ENCODE measurements at regions not wholly inside any gene's neighbourhood (a gene's known extent, or its start where the extent isn't known, plus 50 kb on each side); places are given as distances from the start of the nearest gene placed in this dataset.
"Not testable (repeated sequence)": the region's sequence is repeated elsewhere in the genome, so short reads cannot be mapped to it uniquely, and the experiment has no call there.

DNA sequence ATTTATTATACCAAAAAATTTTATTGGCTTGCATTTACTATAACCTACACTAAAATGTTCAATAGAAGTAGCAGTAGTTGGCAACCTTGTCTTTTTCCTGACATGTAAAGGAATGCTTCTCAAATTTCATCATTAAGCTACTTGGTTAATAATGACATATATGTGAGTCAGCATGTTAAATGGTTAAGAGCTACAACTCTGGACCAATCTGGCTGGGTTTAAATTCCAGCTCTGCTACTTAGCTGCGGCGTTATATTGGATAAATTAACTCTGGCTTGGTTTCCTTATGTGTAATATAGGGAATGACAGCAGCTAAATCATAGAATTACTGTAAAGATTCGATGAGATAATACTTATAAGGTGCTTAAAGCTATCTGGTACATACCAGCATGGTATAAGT, 53.7 kb upstream of the OTOGL start:
- peak; percentile 31 for DNase-seq (ENCODE audit: low read depth, low spot score)

DNA sequence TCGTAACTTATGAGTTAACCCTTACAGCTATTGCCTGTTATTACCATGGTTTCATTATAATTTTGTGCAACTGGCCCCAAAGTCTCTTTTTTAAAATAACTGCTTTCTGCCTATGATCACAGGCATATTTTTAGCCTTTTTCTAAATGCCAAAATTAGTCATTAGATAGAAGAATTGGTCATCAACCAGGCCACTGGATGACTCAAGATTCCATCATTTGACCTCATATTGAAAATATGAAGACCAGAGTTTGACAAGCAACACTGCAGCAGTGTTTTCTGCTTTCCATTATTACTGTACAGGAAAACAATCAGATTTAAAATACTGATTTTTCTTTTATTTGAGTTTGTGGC, 54.7 kb upstream of the OTOGL start:
- DNase-seq (ENCODE audit: low read depth, low spot score) = peak; percentile 63

DNA sequence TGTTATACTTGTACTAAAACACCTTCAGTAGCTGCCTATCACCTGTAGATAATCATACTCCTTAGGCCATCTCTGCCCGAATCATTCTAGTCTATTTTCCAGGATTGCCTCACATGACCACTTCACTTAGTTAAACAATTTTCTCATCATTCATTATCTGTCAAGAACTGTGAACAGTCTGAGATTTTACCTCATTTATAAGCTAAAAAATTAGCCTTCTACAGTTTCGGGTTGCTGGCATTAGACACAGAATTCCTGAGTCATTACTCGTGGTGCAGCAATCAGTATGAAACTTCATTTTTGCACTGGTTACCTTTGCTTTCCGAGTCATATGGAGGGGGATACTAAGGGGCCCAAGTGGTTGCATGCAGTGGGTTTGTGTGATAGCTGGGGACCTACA, 57.6 kb upstream of the OTOGL start:
- DNase-seq (ENCODE audit: low read depth, low spot score) = peak; percentile 74

DNA sequence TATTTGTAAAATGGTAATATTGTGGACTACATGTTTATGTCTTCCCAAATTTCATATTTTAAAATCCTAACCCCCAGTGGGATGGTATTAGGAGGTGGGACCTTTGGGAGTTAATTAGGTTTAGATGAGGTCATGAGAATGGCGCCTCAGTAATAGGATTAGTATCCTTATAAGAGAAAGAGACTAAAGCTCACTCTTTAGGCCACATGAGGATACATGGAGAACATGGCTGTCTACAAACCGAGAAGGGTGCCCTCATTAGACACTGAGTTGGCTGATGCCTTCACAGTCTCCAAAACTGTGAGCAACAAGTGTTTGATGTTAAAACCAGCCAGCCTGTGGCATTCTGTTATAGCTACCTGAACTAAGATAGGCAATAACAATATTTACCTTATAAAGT, 58.3 kb upstream of the OTOGL start:
- DNase-seq (ENCODE audit: low read depth, low spot score) = no peak

DNA sequence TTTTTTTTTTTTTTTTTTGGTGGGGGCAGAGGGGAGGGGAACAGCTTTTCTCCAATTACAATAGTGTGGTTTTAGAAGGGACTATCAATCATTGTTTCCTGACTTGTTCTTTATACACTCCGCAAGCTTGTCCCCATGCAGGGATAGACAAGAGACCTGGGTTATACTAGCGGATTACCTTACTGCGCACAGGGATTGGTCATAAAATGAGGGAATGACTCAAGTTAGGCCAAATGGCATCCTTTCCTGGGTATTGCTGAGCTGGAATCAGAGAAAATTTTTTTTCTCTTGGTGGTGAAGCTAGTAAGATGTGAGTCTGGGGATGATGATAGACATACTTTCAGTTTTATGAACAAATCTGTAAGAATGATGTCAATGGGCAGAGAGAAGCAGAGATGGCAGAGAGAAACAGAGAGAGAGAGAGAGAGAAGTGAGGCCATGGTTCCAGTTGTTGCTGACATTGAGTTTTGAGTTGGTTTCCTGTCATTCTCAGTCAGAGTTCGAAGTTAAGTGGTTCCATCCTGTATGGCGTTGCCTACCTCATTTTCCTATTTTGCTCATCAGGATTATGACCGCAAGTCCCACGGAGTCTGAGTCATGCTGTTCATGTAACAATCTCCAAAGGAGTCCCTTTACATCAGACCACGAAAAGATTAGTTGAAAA, 59.1 kb upstream of the OTOGL start:
- peak; percentile 53 for DNase-seq (ENCODE audit: low read depth, low spot score)

DNA sequence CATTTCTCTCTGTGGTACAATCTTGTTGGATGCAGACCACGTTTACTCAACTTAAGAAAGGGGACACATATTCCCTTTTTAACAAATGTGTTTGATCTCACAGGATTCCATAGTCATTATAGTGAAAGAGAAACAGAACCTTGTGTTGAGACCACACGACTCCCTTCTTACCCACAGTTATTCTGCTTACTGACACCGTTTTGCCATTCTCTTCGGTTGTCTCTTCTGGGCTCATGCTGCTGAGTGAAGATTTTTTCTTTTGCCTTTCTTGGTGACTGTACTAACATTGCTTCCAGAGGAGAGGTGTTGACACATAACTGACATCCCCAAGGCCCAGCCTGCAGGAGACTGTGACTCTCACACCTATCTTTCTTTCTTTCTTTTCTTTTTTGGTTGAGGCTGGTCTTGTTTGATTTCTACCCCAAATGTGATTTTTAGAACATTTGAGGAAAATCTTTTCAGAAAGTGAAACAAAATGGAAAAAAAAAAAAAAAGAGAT, 61.2 kb upstream of the OTOGL start:
- no peak for DNase-seq (ENCODE audit: low read depth, low spot score)

DNA sequence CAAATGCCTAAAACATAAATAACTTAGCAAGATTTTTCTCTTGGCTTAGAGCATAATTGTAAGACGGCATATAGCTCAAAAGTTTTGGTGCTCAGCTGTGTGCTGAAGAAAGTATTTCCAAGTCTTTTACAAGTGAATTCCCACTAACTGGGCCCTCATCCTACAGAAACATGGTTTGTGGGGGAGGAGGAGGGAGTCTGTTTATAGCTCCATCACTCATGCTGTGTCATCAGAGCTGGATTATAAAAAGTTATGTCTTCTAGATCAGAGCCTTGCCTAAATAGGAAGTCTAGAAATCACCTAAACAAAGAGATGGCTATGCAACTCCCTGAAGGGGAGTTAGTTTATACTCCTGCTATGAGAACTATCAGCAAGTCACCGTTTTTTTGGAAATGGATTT, 65.9 kb upstream of the OTOGL start:
- DNase-seq (ENCODE audit: low read depth, low spot score) = peak; percentile 78

DNA sequence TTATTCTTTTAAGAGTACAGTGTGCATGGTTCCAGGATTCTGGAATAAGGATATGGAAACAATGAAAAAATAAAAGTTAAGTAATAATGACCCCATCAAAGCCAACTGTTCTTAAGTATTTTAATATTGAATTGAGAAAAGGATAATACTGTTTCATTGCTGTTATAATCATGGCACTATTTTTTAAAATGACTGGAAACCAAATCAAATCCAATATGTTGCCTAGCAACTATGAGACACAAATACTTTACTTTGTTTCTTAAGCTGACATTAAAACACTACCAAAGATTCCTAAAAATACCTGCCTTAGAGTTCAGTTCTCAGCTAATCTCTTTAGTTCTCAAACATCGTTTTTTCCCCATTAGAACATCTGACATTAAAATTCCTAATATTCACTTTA, 66.4 kb upstream of the OTOGL start:
- no peak for DNase-seq (ENCODE audit: low read depth, low spot score)

- no peak for DNase-seq (ENCODE audit: low read depth, low spot score)
Measured at GRCh38 chr12:80031229-80031628, 68.1 kb upstream of the OTOGL start.

DNA sequence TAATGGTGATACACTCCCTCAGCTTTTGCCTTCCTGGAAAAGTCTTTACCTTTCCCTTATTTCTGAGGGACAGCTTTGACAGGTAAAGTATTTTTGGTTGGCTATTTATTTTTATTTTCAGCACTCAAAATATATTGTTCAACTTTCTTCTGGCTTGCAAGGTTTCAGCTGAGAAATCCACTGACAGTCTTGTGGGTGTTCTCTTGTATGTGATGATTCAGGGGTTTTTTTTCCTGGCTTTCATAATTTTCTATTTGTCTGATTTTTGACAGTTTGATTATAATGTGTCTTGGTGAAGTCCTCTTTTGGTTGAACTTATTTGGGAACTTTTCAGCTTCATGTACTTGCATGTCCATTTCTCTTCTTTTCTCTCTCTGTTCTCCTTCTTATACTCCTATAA, 73.7 kb upstream of the OTOGL start:
- DNase-seq (ENCODE audit: low read depth, low spot score) = no peak

DNA sequence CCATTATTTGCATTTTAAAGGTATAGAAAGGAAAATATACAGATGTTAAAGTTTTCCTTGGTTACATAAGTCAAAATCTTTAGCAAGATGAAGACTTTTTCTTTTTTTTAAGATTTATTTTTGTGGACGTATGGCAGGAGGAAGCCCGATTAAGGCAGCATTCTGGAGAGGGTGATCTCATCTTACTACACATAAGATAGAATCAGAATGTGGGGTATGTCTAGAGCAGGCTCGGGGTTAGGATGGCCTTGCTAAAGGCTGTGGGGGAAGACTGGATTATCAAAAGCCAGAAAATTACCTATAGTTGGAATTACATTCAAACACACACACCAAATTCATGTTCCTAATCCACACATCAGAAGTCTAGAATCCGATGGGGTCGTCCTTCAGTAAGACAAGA, 79.6 kb upstream of the OTOGL start:
- no peak for DNase-seq (ENCODE audit: low read depth, low spot score)

DNA sequence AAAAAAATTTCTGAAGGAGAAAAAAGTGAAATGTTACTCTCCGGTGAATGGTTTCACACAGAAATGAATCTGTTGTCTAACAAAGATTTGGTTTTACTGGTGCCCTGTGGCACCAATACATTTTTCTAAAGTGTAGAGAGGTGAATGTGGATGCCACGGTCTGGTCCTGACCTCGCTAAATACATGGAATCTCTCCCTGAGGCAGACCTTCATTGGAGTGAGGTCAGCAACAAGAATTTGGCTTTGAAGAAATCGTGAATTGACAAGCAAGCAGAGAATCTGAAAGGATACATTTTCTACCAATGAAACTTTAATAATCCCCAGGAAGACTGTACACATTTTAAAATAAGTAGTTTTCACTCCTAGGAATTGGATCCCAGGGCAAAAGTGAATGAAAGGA, 81.2 kb upstream of the OTOGL start:
- no peak for DNase-seq (ENCODE audit: low read depth, low spot score)

DNA sequence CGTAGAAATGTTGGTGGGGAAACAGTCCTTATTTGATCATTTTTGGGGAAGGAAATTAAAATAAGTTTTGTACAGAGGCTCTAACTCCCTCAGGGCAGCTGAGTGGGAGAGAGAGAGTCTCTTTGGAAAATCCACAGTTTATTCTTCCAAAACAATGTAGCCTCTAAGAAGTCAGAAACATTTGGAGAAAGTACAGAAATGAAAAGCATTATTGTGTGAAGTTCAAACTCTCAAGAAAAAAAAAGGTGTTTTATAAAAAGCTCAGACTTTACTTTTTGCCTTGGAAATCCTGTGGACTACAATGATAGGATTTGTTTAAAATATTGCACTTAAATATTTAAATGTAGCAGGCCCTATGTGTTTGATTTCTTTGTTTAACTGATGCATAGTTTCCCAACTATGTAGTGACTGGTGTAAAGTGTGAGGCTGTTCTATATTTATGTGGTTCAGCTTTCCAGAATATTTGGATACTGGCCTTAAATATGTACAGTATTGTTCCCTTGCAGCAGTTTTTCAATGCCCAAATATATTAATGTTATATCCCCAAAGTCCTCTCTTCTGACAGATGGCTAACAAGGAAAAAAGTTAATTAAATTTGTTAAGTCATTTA, 82.0 kb upstream of the OTOGL start:
- no peak for DNase-seq (ENCODE audit: low read depth, low spot score)

DNA sequence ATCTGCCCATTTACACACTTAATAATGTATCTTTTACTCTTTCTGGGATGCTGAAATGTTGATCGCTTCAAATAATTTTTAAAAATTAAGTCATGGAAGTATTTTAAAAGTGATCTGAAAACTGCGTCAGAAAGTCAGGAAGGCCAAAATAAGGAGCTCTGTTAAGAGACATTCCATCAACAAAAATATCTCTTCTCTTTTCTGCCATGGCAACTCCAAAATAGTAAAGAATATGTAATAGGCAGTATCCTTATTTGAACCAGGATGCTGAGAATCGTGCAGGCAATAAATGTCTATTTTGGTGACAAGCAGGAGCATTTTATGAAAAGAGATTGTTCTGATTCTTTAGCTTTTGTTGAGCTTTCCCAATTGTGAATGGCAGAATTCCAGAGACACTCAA, 81.8 kb upstream of the PPP1R12A start:
- no peak for DNase-seq (ENCODE audit: low read depth, low spot score)

GRCh38 chr12:80015660-80016059, 80.8 kb upstream of the PPP1R12A start:
- DNase-seq (ENCODE audit: low read depth, low spot score) = no peak

DNA sequence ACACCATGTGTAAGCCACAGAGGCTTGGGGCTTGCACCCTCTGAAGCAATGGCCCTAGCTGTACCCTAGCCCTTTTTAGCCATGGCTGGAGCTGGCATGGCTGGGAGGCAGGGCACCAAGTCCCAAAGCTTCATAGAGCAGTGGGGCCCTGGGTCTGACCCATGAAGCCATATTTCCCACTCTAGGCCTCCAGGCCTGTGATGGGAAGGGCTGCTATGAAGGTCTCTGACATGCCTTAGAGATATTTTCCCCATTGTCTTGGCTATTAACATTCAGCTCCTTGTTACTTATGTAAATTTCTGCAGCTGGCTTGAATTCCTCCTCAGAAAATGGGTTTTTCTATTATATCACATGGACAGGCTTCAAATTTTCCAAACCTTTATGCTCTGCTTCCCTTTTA, 68.8 kb upstream of the PPP1R12A start:
- not testable (repeated sequence) for DNase-seq (ENCODE audit: low read depth, low spot score)

DNA sequence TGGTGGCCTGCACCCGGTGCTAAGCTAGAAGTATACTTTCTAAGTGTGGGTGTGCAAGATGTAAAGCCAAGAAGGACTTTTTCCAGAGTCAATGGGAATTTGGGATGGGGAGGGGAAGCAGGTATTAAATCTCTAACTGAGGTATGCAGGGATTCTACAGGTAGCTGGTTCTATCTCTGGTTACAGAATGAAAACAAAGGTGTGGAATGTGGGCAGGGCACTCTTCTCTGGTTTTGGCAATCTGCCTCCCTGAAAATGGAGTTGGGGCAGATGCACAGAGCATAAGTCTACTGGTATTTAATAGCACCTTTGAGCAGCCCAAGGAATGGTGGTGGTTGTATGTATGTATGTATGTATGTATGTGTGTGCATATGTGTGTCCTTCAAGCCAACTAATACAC, 66.7 kb upstream of the PPP1R12A start:
- DNase-seq (ENCODE audit: low read depth, low spot score) = no peak

- no peak for DNase-seq (ENCODE audit: low read depth, low spot score)
Measured at GRCh38 chr12:80000831-80001230, 65.9 kb upstream of the PPP1R12A start.

- no peak for DNase-seq (ENCODE audit: low read depth, low spot score)
Measured at GRCh38 chr12:79998554-79998953, 63.7 kb upstream of the PPP1R12A start.

- no peak for DNase-seq (ENCODE audit: low read depth, low spot score)
Measured at GRCh38 chr12:79997096-79997791, 62.3 kb upstream of the PPP1R12A start.

GRCh38 chr12:79995385-79996084, 60.6 kb upstream of the PPP1R12A start:
- DNase-seq (ENCODE audit: low read depth, low spot score) = not testable (repeated sequence)

- DNase-seq (ENCODE audit: low read depth, low spot score) = no peak
Measured at GRCh38 chr12:79993106-79993862, 58.4 kb upstream of the PPP1R12A start.
